Hepatocyte (in vitro differentiated cells): ENCODE measurements at regions not wholly inside any gene's neighbourhood (a gene's known extent, or its start where the extent isn't known, plus 50 kb on each side); places are given as distances from the start of the nearest gene placed in this dataset.

Experiments used
- DNase-seq: peaks from one replicate; pipeline ENCODE4 v3.0.0-alpha.2; 2016; ENCODE audit warnings: low spot score
- H2AFZ ChIP-seq: fragments of 200-600 bp; sonication (generic); 2 replicates; pipeline ENCODE4 v1.6.0; 2016; ENCODE audit warnings: antibody characterized with exemption, mild to moderate bottlenecking
- H3K27ac ChIP-seq: fragments of 200-600 bp; sonication (generic); 2 replicates; pipeline ENCODE4 v1.5.1; 2016; ENCODE audit warnings: mild to moderate bottlenecking
- H3K27me3 ChIP-seq: fragments of 200-600 bp; sonication (generic); 2 replicates; pipeline ENCODE4 v1.6.1; 2016
- H3K36me3 ChIP-seq: fragments of 200-600 bp; sonication (generic); replicated peaks from 2 replicates; pipeline ENCODE4 v1.5.1; 2016; ENCODE audit warnings: low read depth; ENCODE audit not compliant: insufficient read depth
- H3K4me1 ChIP-seq: fragments of 200-600 bp; sonication (generic); 2 replicates; pipeline ENCODE4 v1.5.1; 2016; ENCODE audit warnings: mild to moderate bottlenecking, moderate library complexity; ENCODE audit not compliant: insufficient read depth
- H3K4me2 ChIP-seq: fragments of 200-600 bp; sonication (generic); 2 replicates; pipeline ENCODE4 v1.6.0; 2016
- H3K4me3 ChIP-seq: fragments of 200-600 bp; sonication (generic); 2 replicates; pipeline ENCODE4 v1.5.1; 2016; ENCODE audit warnings: mild to moderate bottlenecking
- H3K79me2 ChIP-seq: fragments of 200-600 bp; sonication (generic); 2 replicates; pipeline ENCODE4 v1.6.0; 2017; ENCODE audit warnings: mild to moderate bottlenecking
- H3K9me2 ChIP-seq: fragments of 200-600 bp; sonication (generic); replicated peaks from 2 replicates; pipeline ENCODE4 v1.6.0; 2017; ENCODE audit warnings: mild to moderate bottlenecking; ENCODE audit not compliant: insufficient read depth
- H3K9me3 ChIP-seq: fragments of 200-600 bp; sonication (generic); 2 replicates; pipeline ENCODE4 v1.5.1; 2016; ENCODE audit warnings: low read depth, mild to moderate bottlenecking
- H4K20me1 ChIP-seq: fragments of 200-600 bp; sonication (generic); 2 replicates; pipeline ENCODE4 v1.6.0; 2016; ENCODE audit warnings: mild to moderate bottlenecking; ENCODE audit not compliant: insufficient read depth, poor library complexity, severe bottlenecking
- EZH2 ChIP-seq: fragments of 200-600 bp; sonication (generic); IDR thresholded peaks from 2 replicates; pipeline ENCODE4 v1.6.1; 2016; ENCODE audit warnings: antibody characterized with exemption, mild to moderate bottlenecking, borderline replicate concordance
- EZH2phosphoT487 ChIP-seq: fragments of 200-600 bp; sonication (generic); IDR thresholded peaks from one replicate; pipeline ENCODE4 v1.6.1; 2018; ENCODE audit warnings: antibody characterized with exemption, mild to moderate bottlenecking, low read depth, moderate library complexity; ENCODE audit not compliant: unreplicated experiment, severe bottlenecking
- WGBS: methylation state at CpG from one replicate; pipeline ENCODE4 v1.1.6; 2016; ENCODE audit warnings: low lambda C conversion rate; ENCODE audit errors: missing lambda C conversion rate; 5-methylcytosine and 5-hydroxymethylcytosine counted together
- TF ChIP-seq, protein P1 (sequence below): fragments of 200-600 bp; sonication (generic); IDR thresholded peaks from 2 replicates; pipeline ENCODE4 v1.5.1; 2016; ENCODE audit warnings: antibody characterized with exemption, mild to moderate bottlenecking; ENCODE audit not compliant: poor library complexity

DNA sequence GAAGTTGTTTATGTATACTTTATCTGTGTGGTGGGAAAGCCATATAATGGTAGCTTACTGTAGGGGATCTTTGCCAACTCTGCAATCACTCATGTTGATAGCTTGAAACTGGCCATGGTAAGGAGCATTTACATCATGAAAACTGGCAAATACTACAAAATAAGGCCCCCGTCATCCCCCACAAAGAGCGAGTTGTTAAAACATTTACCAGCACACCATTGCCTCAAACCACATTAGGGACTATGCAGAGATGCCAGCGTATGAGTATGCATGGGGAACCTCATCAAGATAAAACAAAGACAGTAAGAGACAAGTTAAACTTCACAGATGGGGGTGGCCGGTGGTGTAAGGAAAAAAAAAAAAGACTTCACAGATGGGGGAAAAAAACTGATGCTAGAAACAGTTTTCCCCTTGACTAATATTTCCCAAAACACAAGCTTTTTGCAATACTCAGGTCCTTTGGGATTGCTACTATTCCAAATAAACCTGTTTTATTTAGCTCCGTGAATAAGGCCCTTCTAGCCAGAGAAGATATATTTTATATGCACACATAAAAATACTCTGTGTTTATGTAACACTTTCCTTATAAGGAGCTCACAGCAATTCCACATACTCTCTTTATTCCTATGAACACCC lies 70.6 kb upstream of the SERP2 start:
- Histone ChIP-seq H3K4me3 (no peak overlapping the region), H3K9me3 (no peaks in the 10 kb centered on the region), H3K27ac (peak overlapping the region; percentile 63), H3K36me3 (no peaks in the 10 kb centered on the region), H3K4me2 (no peak overlapping the region), H4K20me1 (no peaks in the 10 kb centered on the region), H2AFZ (no peak overlapping the region), H3K79me2 (no peaks in the 10 kb centered on the region), H3K27me3 (no peaks in the 10 kb centered on the region), H3K4me1 (peaks cover 32% of the 10 kb centered on the region), H3K9me2 (no peaks in the 10 kb centered on the region)
- 43% methylated on average over 5 of the region's 5 CpGs for WGBS
- DNase-seq, result peak; percentile 42
- TF ChIP-seq EZH2phosphoT487 (no peak), EZH2 (no peak)
- TF ChIP-seq, protein P1, sequence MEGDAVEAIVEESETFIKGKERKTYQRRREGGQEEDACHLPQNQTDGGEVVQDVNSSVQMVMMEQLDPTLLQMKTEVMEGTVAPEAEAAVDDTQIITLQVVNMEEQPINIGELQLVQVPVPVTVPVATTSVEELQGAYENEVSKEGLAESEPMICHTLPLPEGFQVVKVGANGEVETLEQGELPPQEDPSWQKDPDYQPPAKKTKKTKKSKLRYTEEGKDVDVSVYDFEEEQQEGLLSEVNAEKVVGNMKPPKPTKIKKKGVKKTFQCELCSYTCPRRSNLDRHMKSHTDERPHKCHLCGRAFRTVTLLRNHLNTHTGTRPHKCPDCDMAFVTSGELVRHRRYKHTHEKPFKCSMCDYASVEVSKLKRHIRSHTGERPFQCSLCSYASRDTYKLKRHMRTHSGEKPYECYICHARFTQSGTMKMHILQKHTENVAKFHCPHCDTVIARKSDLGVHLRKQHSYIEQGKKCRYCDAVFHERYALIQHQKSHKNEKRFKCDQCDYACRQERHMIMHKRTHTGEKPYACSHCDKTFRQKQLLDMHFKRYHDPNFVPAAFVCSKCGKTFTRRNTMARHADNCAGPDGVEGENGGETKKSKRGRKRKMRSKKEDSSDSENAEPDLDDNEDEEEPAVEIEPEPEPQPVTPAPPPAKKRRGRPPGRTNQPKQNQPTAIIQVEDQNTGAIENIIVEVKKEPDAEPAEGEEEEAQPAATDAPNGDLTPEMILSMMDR, result no peak

DNA sequence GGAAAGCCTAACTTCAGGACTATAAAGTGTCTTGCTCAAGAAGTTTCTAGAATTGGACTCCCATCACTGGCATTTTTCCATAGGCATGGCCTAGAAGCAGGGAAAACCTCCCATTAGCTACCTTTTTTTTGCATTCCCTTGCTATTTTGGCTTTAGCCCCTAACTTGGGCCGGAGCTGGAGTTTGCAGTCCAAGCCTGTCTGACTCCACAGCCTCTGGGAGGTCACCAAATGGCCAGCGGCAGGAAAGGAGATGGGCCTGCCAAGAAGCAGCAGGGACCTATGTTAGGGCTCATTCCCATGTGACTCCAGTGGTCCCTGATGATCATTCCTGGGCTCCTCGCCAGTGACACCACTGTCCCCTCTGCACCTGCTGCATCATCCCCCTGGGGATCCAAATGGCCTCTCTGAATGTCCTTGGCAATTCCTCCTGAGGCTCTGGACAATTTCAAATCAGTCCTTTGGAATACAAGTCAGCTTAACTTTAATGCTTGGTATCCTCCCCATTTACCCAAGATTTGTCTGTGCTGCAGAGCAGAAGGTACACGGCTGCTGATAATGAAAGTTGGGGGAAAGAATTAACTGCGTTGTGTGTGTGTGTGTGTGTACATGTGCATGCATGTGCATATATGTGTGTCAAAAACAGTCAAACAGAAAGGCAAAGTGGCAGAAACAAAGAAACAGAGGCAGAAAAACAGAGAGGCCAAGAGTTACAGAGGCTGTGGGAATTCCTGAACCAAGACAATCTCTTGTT lies 69.8 kb upstream of the SERP2 start:
- H3K4me2 ChIP-seq, result no peak overlapping the region
- peak; percentile 36 for DNase-seq
- 64% methylated on average over 5 of the region's 5 CpGs for WGBS
- H3K36me3 ChIP-seq, result no peaks in the 10 kb centered on the region
- H3K79me2 ChIP-seq, result no peaks in the 10 kb centered on the region
- H3K4me3 ChIP-seq, result no peak overlapping the region
- H3K27ac ChIP-seq, result peak overlapping the region; percentile 63
- no peaks in the 10 kb centered on the region for H3K9me2 ChIP-seq
- peaks cover 32% of the 10 kb centered on the region for H3K4me1 ChIP-seq
- no peaks in the 10 kb centered on the region for H3K9me3 ChIP-seq
- H2AFZ ChIP-seq, result no peak overlapping the region
- no peaks in the 10 kb centered on the region for H4K20me1 ChIP-seq
- no peaks in the 10 kb centered on the region for H3K27me3 ChIP-seq
- TF ChIP-seq EZH2phosphoT487 (no peak), EZH2 (no peak)
- TF ChIP-seq, protein P1, result no peak

DNA sequence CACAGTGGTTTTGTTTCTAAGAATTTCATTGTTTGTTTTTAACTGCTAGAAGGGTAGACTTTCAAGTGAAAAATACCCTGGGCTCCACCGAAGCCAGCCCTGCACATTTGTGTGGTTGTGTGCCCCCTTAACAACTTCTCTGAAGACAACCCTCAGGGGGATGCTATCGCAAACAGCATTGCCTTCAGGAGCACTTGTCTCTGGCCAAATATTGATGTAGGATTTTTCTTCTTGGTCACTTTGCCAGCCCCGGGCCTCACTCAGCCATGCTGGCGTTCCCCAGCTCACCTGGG lies 69.2 kb upstream of the SERP2 start:
- H3K4me3 ChIP-seq, result no peak overlapping the region
- no peaks in the 10 kb centered on the region for H3K36me3 ChIP-seq
- WGBS, result 75% methylated on average over 4 of the region's 4 CpGs
- no peak for DNase-seq
- H3K9me3 ChIP-seq, result no peaks in the 10 kb centered on the region
- no peak overlapping the region for H3K4me2 ChIP-seq
- H3K4me1 ChIP-seq, result peaks cover 32% of the 10 kb centered on the region
- H2AFZ ChIP-seq, result no peak overlapping the region
- H3K27ac ChIP-seq, result peak overlapping the region; percentile 63
- no peaks in the 10 kb centered on the region for H3K27me3 ChIP-seq
- H4K20me1 ChIP-seq, result no peaks in the 10 kb centered on the region
- TF ChIP-seq, protein P1, result no peak
- TF ChIP-seq EZH2phosphoT487, result no peak
- TF ChIP-seq EZH2, result no peak
- no peaks in the 10 kb centered on the region for H3K79me2 ChIP-seq
- H3K9me2 ChIP-seq, result no peaks in the 10 kb centered on the region
